ENCODE measurements at regions not wholly inside any gene's neighbourhood (a gene's known extent, or its start where the extent isn't known, plus 50 kb on each side); places are given as distances from the start of the nearest gene placed in this dataset.

DNA sequence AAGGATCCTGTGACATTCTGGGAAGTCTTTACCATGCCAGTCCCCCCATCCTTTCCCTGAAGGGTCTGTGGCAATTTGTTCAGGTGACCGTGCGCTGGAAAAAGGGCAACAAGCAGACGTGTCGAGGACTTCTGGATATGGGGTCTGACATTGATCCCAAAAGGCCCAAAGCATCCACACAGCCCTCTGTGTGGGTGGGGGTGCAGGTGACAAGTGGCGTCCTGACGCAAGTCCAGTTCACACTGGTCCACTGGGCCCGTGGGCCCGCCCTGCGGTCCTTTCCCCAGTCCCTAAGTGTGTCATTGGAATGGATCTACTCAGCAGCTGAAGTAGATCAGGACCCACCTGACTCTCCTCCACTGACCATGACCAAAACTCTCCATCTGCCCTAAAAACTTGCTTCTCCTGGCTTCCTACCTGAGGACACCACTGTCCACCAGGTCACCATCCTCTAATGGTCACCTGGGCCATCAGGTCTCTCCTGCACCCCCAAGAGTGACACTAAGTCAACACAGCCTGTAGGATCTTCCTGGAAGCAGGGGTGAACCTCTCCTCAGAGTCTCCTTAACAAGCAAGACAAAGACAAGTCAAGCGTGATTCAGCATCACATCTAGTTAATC lies 85.6 kb upstream of the SLC66A3 start:
- ATAC-seq = no peak
- TF ChIP-seq, protein P1, sequence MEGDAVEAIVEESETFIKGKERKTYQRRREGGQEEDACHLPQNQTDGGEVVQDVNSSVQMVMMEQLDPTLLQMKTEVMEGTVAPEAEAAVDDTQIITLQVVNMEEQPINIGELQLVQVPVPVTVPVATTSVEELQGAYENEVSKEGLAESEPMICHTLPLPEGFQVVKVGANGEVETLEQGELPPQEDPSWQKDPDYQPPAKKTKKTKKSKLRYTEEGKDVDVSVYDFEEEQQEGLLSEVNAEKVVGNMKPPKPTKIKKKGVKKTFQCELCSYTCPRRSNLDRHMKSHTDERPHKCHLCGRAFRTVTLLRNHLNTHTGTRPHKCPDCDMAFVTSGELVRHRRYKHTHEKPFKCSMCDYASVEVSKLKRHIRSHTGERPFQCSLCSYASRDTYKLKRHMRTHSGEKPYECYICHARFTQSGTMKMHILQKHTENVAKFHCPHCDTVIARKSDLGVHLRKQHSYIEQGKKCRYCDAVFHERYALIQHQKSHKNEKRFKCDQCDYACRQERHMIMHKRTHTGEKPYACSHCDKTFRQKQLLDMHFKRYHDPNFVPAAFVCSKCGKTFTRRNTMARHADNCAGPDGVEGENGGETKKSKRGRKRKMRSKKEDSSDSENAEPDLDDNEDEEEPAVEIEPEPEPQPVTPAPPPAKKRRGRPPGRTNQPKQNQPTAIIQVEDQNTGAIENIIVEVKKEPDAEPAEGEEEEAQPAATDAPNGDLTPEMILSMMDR (IDR thresholded peaks at IDR 0.05) = no peak
- TF ChIP-seq POLR2A (IDR thresholded peaks at IDR 0.05) = no peak
- Histone ChIP-seq H3K27me3 (peaks cover 0 to 14% (median 0%) of the 10 kb centered on the region in 9 donors), H3K4me3 (no peak overlapping the region), H3K4me1 (no peaks in the 10 kb centered on the region), H3K9me3 (no peaks in the 10 kb centered on the region), H3K27ac (no peak overlapping the region), H3K36me3 (no peaks in the 10 kb centered on the region)
- WGBS, 4 donors = 86 to 97% (median 94%) methylated on average over 10 of the region's 10 CpGs
- no peak for DNase-seq
- intact Hi-C loops (cut with DNase I) = no loop called here

GRCh38 chr2:11071211-11071610 lies 84.1 kb upstream of the SLC66A3 start:
- no peaks in the 10 kb centered on the region for H3K36me3 ChIP-seq
- no peaks in the 10 kb centered on the region for H3K4me1 ChIP-seq
- TF ChIP-seq, protein P1 (IDR thresholded peaks at IDR 0.05) = no peak
- no peak for TF ChIP-seq POLR2A (IDR thresholded peaks at IDR 0.05)
- no peak overlapping the region for H3K27ac ChIP-seq
- DNase-seq = peak in 1 of 5 donors; percentile 47
- no peak overlapping the region for H3K4me3 ChIP-seq
- peak in 1 of 4 donors; percentile 66 for ATAC-seq
- no peaks in the 10 kb centered on the region for H3K9me3 ChIP-seq
- 28 to 42% (median 30%) methylated on average over 7 of the region's 7 CpGs for WGBS, 4 donors
- peaks cover 0 to 5% (median 0%) of the 10 kb centered on the region in 9 donors for H3K27me3 ChIP-seq
- intact Hi-C loops (cut with DNase I) = no loop called here

DNA sequence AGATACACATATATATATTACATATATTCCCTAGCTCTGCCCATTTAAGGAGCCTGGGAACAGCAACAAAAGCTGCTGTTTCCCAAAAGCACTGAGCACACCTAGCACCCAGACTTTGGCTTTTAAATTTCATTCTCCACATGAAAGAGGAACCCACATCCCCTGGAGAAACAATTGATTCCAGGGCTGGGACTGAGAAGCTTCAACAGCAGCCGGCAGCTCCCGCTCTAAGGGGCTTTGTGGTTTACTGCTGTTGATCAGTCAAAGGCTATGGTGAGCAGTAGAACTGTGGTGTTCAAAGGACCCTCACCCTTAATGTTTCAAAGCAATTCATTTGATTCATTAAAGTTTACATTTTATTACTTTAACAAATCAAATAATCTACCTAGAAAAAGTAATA lies 83.3 kb upstream of the SLC66A3 start:
- peaks cover 0 to 5% (median 0%) of the 10 kb centered on the region in 9 donors for H3K27me3 ChIP-seq
- no peaks in the 10 kb centered on the region for H3K4me1 ChIP-seq
- no peaks in the 10 kb centered on the region for H3K9me3 ChIP-seq
- no peaks in the 10 kb centered on the region for H3K36me3 ChIP-seq
- H3K4me3 ChIP-seq = no peak overlapping the region
- TF ChIP-seq, protein P1 (IDR thresholded peaks at IDR 0.05) = no peak
- no peak for TF ChIP-seq POLR2A (IDR thresholded peaks at IDR 0.05)
- 84 to 94% (median 87%) methylated on average over 2 of the region's 2 CpGs for WGBS, 4 donors
- intact Hi-C loops (cut with DNase I) = no loop called here
- no peak overlapping the region for H3K27ac ChIP-seq
- ATAC-seq (no peak), DNase-seq (no peak)

DNA sequence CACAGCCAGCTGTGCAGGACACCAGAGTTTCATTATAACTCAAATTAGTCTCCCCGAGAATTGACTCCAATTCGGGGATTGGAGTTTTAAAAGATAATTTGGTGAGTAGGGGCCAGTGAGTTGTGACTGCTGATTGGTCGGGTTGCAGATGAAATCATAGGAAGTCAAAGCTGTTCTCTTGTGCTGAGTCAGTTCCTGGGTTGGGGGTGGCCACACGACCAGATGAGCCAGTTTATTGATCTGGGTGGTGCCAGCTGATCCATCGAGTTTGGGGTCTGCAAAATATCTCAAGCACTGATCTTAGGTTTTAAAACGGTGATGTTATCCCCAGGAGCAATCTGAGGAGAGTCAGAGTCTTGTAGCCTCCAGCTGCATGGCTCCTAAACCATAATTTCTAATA lies 82.7 kb upstream of the SLC66A3 start:
- no peak for ATAC-seq
- DNase-seq = no peak
- 73 to 74% (median 73%) methylated on average over 6 of the region's 6 CpGs for WGBS, 4 donors
- H3K27me3 ChIP-seq = peaks cover 0 to 5% (median 0%) of the 10 kb centered on the region in 9 donors
- no peaks in the 10 kb centered on the region for H3K36me3 ChIP-seq
- intact Hi-C loops (cut with DNase I) = no loop called here
- H3K4me3 ChIP-seq = no peak overlapping the region
- no peaks in the 10 kb centered on the region for H3K4me1 ChIP-seq
- no peak overlapping the region for H3K27ac ChIP-seq
- no peak for TF ChIP-seq POLR2A (IDR thresholded peaks at IDR 0.05)
- TF ChIP-seq, protein P1 (IDR thresholded peaks at IDR 0.05) = no peak
- no peaks in the 10 kb centered on the region for H3K9me3 ChIP-seq

Measured in heart left ventricle (tissue), 16 donors.